Liver (tissue), 3 donors: ENCODE measurements at regions not wholly inside any gene's neighbourhood (a gene's known extent, or its start where the extent isn't known, plus 50 kb on each side); places are given as distances from the start of the nearest gene placed in this dataset.

Experiments
- ATF3 ChIP-seq: IDR thresholded peaks from 2 replicates; pipeline ENCODE4 v1.6.1; 2016; ENCODE audit warnings: antibody characterized with exemption
- CTCF ChIP-seq: fragments of 150-350 bp; IDR thresholded peaks from 2 replicates; pipeline ENCODE4 v1.5.1; 2017; ENCODE audit warnings: improper control_type of control experiment, low read depth, low read length; ENCODE audit not compliant: missing input control
- FOXA2 ChIP-seq: IDR thresholded peaks from 2 replicates; pipeline ENCODE4 v1.6.1; 2016; ENCODE audit warnings: antibody characterized with exemption
- GABPA ChIP-seq, 2 donors: IDR thresholded peaks in 1 of 2; conservative IDR thresholded peaks in 1 of 2; 2 replicates each; pipeline ENCODE4 v1.6.1; 2016; ENCODE audit warnings: antibody characterized with exemption in 2 of 2, mild to moderate bottlenecking in 1 of 2, moderate library complexity in 1 of 2
- TF ChIP-seq, protein P1 (sequence below): IDR thresholded peaks from 2 replicates; pipeline ENCODE4 v1.6.1; 2016; ENCODE audit warnings: antibody characterized with exemption, mild to moderate bottlenecking
- donor health status: healthy.
- donor health status: healthy.

GRCh38 chr3:118128886-118129285, 905.8 kb downstream of the IGSF11 start:
- TF ChIP-seq, protein P1, sequence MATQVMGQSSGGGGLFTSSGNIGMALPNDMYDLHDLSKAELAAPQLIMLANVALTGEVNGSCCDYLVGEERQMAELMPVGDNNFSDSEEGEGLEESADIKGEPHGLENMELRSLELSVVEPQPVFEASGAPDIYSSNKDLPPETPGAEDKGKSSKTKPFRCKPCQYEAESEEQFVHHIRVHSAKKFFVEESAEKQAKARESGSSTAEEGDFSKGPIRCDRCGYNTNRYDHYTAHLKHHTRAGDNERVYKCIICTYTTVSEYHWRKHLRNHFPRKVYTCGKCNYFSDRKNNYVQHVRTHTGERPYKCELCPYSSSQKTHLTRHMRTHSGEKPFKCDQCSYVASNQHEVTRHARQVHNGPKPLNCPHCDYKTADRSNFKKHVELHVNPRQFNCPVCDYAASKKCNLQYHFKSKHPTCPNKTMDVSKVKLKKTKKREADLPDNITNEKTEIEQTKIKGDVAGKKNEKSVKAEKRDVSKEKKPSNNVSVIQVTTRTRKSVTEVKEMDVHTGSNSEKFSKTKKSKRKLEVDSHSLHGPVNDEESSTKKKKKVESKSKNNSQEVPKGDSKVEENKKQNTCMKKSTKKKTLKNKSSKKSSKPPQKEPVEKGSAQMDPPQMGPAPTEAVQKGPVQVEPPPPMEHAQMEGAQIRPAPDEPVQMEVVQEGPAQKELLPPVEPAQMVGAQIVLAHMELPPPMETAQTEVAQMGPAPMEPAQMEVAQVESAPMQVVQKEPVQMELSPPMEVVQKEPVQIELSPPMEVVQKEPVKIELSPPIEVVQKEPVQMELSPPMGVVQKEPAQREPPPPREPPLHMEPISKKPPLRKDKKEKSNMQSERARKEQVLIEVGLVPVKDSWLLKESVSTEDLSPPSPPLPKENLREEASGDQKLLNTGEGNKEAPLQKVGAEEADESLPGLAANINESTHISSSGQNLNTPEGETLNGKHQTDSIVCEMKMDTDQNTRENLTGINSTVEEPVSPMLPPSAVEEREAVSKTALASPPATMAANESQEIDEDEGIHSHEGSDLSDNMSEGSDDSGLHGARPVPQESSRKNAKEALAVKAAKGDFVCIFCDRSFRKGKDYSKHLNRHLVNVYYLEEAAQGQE: no peak
- TF ChIP-seq FOXA2 (no peak), CTCF (no peak), ATF3 (no peak), GABPA (IDR thresholded peaks at IDR 0.05 in 1 of 2, conservative IDR thresholded peaks at IDR 0.05 in 1 of 2) (no peak)
